H9 (cell line): ENCODE measurements at regions not wholly inside any gene's neighbourhood (a gene's known extent, or its start where the extent isn't known, plus 50 kb on each side); places are given as distances from the start of the nearest gene placed in this dataset.

Experiments used
- DNase-seq: peaks from one replicate; pipeline ENCODE4 v3.0.0-alpha.2; 2017
- H2AFZ ChIP-seq: one replicate; pipeline ENCODE4 v1.6.1; 2013; ENCODE audit warnings: mild to moderate bottlenecking, low read length, control low read depth, moderate library complexity
- H2AK5ac ChIP-seq: 2 replicates; pipeline ENCODE4 v1.6.1; 2013; ENCODE audit warnings: low read length, control low read depth, mixed read lengths; ENCODE audit not compliant: insufficient read length
- H2BK120ac ChIP-seq: one replicate; pipeline ENCODE4 v1.6.1; 2013; ENCODE audit warnings: low read depth, mild to moderate bottlenecking, low read length, control low read depth, inconsistent platforms; ENCODE audit not compliant: poor library complexity, severe bottlenecking
- H2BK12ac ChIP-seq: 2 replicates; pipeline ENCODE4 v1.6.1; 2013; ENCODE audit warnings: low read length, control low read depth, mixed read lengths, low read depth; ENCODE audit not compliant: insufficient read length
- H2BK15ac ChIP-seq: 2 replicates; pipeline ENCODE4 v1.6.1; 2013; ENCODE audit warnings: low read depth, low read length, control low read depth
- H2BK20ac ChIP-seq: one replicate; pipeline ENCODE4 v1.6.1; 2013; ENCODE audit warnings: low read depth, mild to moderate bottlenecking, low read length, control low read depth, inconsistent platforms; ENCODE audit not compliant: poor library complexity, severe bottlenecking
- H2BK5ac ChIP-seq: 2 replicates; pipeline ENCODE4 v1.6.1; 2013; ENCODE audit warnings: low read length, control low read depth, mixed read lengths; ENCODE audit not compliant: insufficient read length
- H3K14ac ChIP-seq: 2 replicates; pipeline ENCODE4 v1.6.1; 2013; ENCODE audit warnings: low read length, control low read depth; ENCODE audit not compliant: insufficient read depth
- H3K18ac ChIP-seq: 2 replicates; pipeline ENCODE4 v1.6.1; 2013; ENCODE audit warnings: low read depth, mild to moderate bottlenecking, mixed read lengths, low read length, control low read depth; ENCODE audit not compliant: insufficient read length
- H3K23ac ChIP-seq: 2 replicates; pipeline ENCODE4 v1.6.1; 2013; ENCODE audit warnings: low read length, control low read depth, mixed read lengths, low read depth; ENCODE audit not compliant: insufficient read length
- H3K23me2 ChIP-seq: 2 replicates; pipeline ENCODE4 v1.6.1; 2013; ENCODE audit warnings: low read depth, mild to moderate bottlenecking, mixed read lengths, low read length, control low read depth; ENCODE audit not compliant: insufficient read length, poor library complexity, severe bottlenecking
- H3K27ac ChIP-seq: 2 replicates; pipeline ENCODE4 v1.5.1; 2013; ENCODE audit warnings: low read length, control low read depth, mixed read lengths, low read depth; ENCODE audit not compliant: insufficient read length
- H3K27me3 ChIP-seq: 2 replicates; pipeline ENCODE4 v1.6.1; 2013; ENCODE audit warnings: low read length, control low read depth, inconsistent platforms; ENCODE audit not compliant: insufficient read depth
- H3K4ac ChIP-seq: 2 replicates; pipeline ENCODE4 v1.6.1; 2013; ENCODE audit warnings: low read depth, mild to moderate bottlenecking, control low read depth, inconsistent platforms, low read length, moderate library complexity
- H3K4me1 ChIP-seq: 2 replicates; pipeline ENCODE4 v1.6.1; 2013; ENCODE audit warnings: low read length, control low read depth, inconsistent platforms; ENCODE audit not compliant: insufficient read depth
- H3K4me2 ChIP-seq: 2 replicates; pipeline ENCODE4 v1.6.1; 2013; ENCODE audit warnings: low read length, control low read depth, mixed read lengths; ENCODE audit not compliant: insufficient read length, insufficient read depth
- H3K56ac ChIP-seq: 2 replicates; pipeline ENCODE4 v1.6.1; 2013; ENCODE audit warnings: low read depth, mild to moderate bottlenecking, mixed read lengths, low read length, control low read depth; ENCODE audit not compliant: insufficient read length
- H3K79me1 ChIP-seq: 2 replicates; pipeline ENCODE4 v1.6.1; 2013; ENCODE audit warnings: low read depth, mild to moderate bottlenecking, moderate library complexity, low read length, control low read depth, inconsistent platforms; ENCODE audit not compliant: insufficient read depth, poor library complexity, severe bottlenecking
- H3K79me2 ChIP-seq: 2 replicates; pipeline ENCODE4 v1.6.1; 2013; ENCODE audit warnings: low read length, control low read depth, inconsistent platforms; ENCODE audit not compliant: insufficient read depth
- H3K9ac ChIP-seq: 2 replicates; pipeline ENCODE4 v1.6.1; 2013; ENCODE audit warnings: low read length, control low read depth, mixed read lengths; ENCODE audit not compliant: insufficient read length; ENCODE audit errors: extremely low read depth
- H3K9me3 ChIP-seq: one replicate; pipeline ENCODE4 v1.6.1; 2013; ENCODE audit warnings: low read depth, low read length, inconsistent platforms; ENCODE audit not compliant: control insufficient read depth
- H3T11ph ChIP-seq: one replicate; pipeline ENCODE4 v1.6.1; 2013; ENCODE audit warnings: mild to moderate bottlenecking, low read length, control low read depth, inconsistent platforms
- H4K20me1 ChIP-seq: one replicate; pipeline ENCODE4 v1.6.1; 2013; ENCODE audit not compliant: control insufficient read depth, insufficient read length, insufficient read depth
- H4K5ac ChIP-seq: 2 replicates; pipeline ENCODE4 v1.6.1; 2013; ENCODE audit warnings: low read depth, mild to moderate bottlenecking, mixed read lengths, low read length, control low read depth; ENCODE audit not compliant: insufficient read length
- H4K8ac ChIP-seq: replicated peaks from 2 replicates; pipeline ENCODE4 v1.6.1; 2013; ENCODE audit warnings: low read length, control low read depth, mixed read lengths, low read depth; ENCODE audit not compliant: insufficient read length
- H4K91ac ChIP-seq: 2 replicates; pipeline ENCODE4 v1.6.1; 2013; ENCODE audit warnings: low read depth, mild to moderate bottlenecking, moderate library complexity, mixed read lengths, low read length, control low read depth; ENCODE audit not compliant: insufficient read length
- H3K27ac Mint-ChIP-seq, 3 experiments: 2 replicates in 2 of 3; 3 replicates in 1 of 3; pipeline ENCODE4 v1.8.0; 2020 to 2021; ENCODE audit warnings: mixed read lengths in 3 of 3, mild to moderate bottlenecking in 1 of 3, moderate library complexity in 1 of 3
- H3K27me3 Mint-ChIP-seq: 2 replicates; pipeline ENCODE4 v1.8.0; 2021; ENCODE audit warnings: low read depth, mild to moderate bottlenecking, moderate library complexity, mixed read lengths
- H3K36me3 Mint-ChIP-seq, 3 experiments: 2 replicates in 2 of 3; 3 replicates in 1 of 3; pipeline ENCODE4 v1.8.0; 2020 to 2021; ENCODE audit warnings: low read depth in 3 of 3, mixed read lengths in 3 of 3; ENCODE audit not compliant: insufficient read depth in 1 of 3
- H3K4me1 Mint-ChIP-seq, 2 experiments: 2 replicates each; pipeline ENCODE4 v1.8.0; 2020; ENCODE audit warnings: mixed read lengths in 2 of 2
- H3K4me3 Mint-ChIP-seq, 2 experiments: 2 replicates in 1 of 2; 3 replicates in 1 of 2; pipeline ENCODE4 v1.8.0; 2020 to 2021; ENCODE audit warnings: mild to moderate bottlenecking in 2 of 2, mixed read lengths in 2 of 2, moderate library complexity in 1 of 2
- H3K9me3 Mint-ChIP-seq, 2 experiments: 2 replicates in 1 of 2; 3 replicates in 1 of 2; pipeline ENCODE4 v1.8.0; 2020; ENCODE audit warnings: mild to moderate bottlenecking in 2 of 2, mixed read lengths in 2 of 2, moderate library complexity in 1 of 2
- CTCF ChIP-seq: fragments of 200-600 bp; sonication (generic); conservative IDR thresholded peaks from 3 replicates; pipeline ENCODE4 v1.8.0; 2021; ENCODE audit warnings: antibody characterized with exemption, mild to moderate bottlenecking
- WGBS: extraction: QIAGEN DNeasy Blood & Tissue Kit; methylation state at CpG from one replicate; pipeline ENCODE4 v1.1.7; 2013; ENCODE audit warnings: missing lambda C conversion rate, low lambda C conversion rate, mixed read lengths; ENCODE audit not compliant: insufficient read length; ENCODE audit errors: extremely low coverage; 5-methylcytosine and 5-hydroxymethylcytosine counted together

GRCh38 chr6:112626468-112627082 is 279.4 kb downstream of the RFPL4B start:
- Histone ChIP-seq H2BK15ac (no peak overlapping the region), H3K9ac (no peak overlapping the region), H4K5ac (no peak overlapping the region), H2BK120ac (no peak overlapping the region), H2BK20ac (no peak overlapping the region), H4K8ac (no peak overlapping the region), H3K4me1 (no peaks in the 10 kb centered on the region), H2BK12ac (no peak overlapping the region), H3K4me2 (no peak overlapping the region), H3K14ac (no peak overlapping the region), H2AK5ac (no peak overlapping the region), H4K20me1 (no peaks in the 10 kb centered on the region), H2AFZ (no peak overlapping the region), H3K23me2 (no peaks in the 10 kb centered on the region), H3K9me3 (no peaks in the 10 kb centered on the region), H3K23ac (no peak overlapping the region), H3K27ac (no peak overlapping the region), H3K56ac (no peak overlapping the region), H3T11ph (no peak overlapping the region), H3K79me2 (no peaks in the 10 kb centered on the region), H3K4ac (no peak overlapping the region), H3K27me3 (no peaks in the 10 kb centered on the region), H3K79me1 (no peaks in the 10 kb centered on the region), H4K91ac (no peak overlapping the region), H2BK5ac (no peak overlapping the region), H3K18ac (no peak overlapping the region)
- H3K4me3 Mint-ChIP-seq, result no peak overlapping the region
- no CpG with 5 or more reads among the region's 6 CpGs for WGBS
- H3K36me3 Mint-ChIP-seq, result peaks cover 0 to 1% (median 0%) of the 10 kb centered on the region in 3 experiments; a peak in 2 of 7 replicates
- TF ChIP-seq CTCF, result no peak
- no peaks in the 10 kb centered on the region for H3K27me3 Mint-ChIP-seq
- H3K27ac Mint-ChIP-seq, result no peak overlapping the region
- peaks cover 2% of the 10 kb centered on the region in 2 experiments; a peak in 4 of 5 replicates for H3K9me3 Mint-ChIP-seq
- H3K4me1 Mint-ChIP-seq, result peaks cover 6 to 7% of the 10 kb centered on the region in 2 experiments
- no peak for DNase-seq
